ENCODE measurements at regions not wholly inside any gene's neighbourhood (a gene's known extent, or its start where the extent isn't known, plus 50 kb on each side); places are given as distances from the start of the nearest gene placed in this dataset.
"Not testable (repeated sequence)": the region's sequence is repeated elsewhere in the genome, so short reads cannot be mapped to it uniquely, and the experiment has no call there.

- peak; percentile 67 for DNase-seq
Observed at GRCh38 chr10:87416892-87417291, 59.3 kb downstream of the NUTM2D start.

GRCh38 chr10:87422641-87423040 is 65.1 kb downstream of the NUTM2D start:
- DNase-seq: not testable (repeated sequence)

GRCh38 chr10:87424697-87425373 is 67.3 kb downstream of the NUTM2D start:
- not testable (repeated sequence) for DNase-seq

GRCh38 chr10:87433836-87434235 is 70.9 kb upstream of the MINPP1 start:
- DNase-seq: not testable (repeated sequence)

GRCh38 chr10:87435295-87435826 is 69.3 kb upstream of the MINPP1 start:
- DNase-seq: peak; percentile 44

GRCh38 chr10:87436104-87436503 is 68.6 kb upstream of the MINPP1 start:
- DNase-seq: not testable (repeated sequence)

GRCh38 chr10:87437450-87437849 is 67.2 kb upstream of the MINPP1 start:
- not testable (repeated sequence) for DNase-seq

Measured in hematopoietic multipotent progenitor cell treated with erythropoietin and hydrocortisone succinate and interleukin-3 and kit ligand, for 4 days (in vitro differentiated cells).